PFSK-1 (cell line): ENCODE measurements at regions not wholly inside any gene's neighbourhood (a gene's known extent, or its start where the extent isn't known, plus 50 kb on each side); places are given as distances from the start of the nearest gene placed in this dataset.

ENCODE experiments used
- FOXP2 ChIP-seq: optimal IDR thresholded peaks from 2 replicates; pipeline ENCODE3; 2011; ENCODE audit warnings: borderline replicate concordance, control low read depth, inconsistent platforms; ENCODE audit not compliant: insufficient read depth; ENCODE audit errors: extremely low read length, extremely low read depth
- POLR2AphosphoS5 ChIP-seq: IDR thresholded peaks from 2 replicates; pipeline ENCODE4 v1.6.1; 2012; ENCODE audit warnings: low read depth, mild to moderate bottlenecking, control low read depth, low read length, moderate library complexity
- REST ChIP-seq, 2 experiments: IDR thresholded peaks; 2 replicates each; pipeline versions ENCODE4 v1.6.1 to v1.8.0; 2011 to 2012; ENCODE audit warnings: low read depth in 2 of 2, low read length in 2 of 2, control low read depth in 1 of 2, inconsistent platforms in 1 of 2, mild to moderate bottlenecking in 1 of 2, moderate library complexity in 1 of 2; ENCODE audit not compliant: insufficient read depth in 1 of 2
- SIN3A ChIP-seq: IDR thresholded peaks from 2 replicates; pipeline ENCODE4 v1.6.1; 2012; ENCODE audit warnings: mild to moderate bottlenecking, low read length, moderate library complexity, borderline replicate concordance; ENCODE audit not compliant: insufficient read depth
- TAF1 ChIP-seq: IDR thresholded peaks from 2 replicates; pipeline ENCODE4 v1.6.1; 2012; ENCODE audit warnings: low read length, control low read depth, borderline replicate concordance; ENCODE audit not compliant: insufficient read depth

- no peak for TF ChIP-seq POLR2AphosphoS5
- no peak for TF ChIP-seq FOXP2
- TF ChIP-seq TAF1: no peak
- TF ChIP-seq REST (IDR thresholded peaks at IDR 0.05; ENCODE audit: insufficient read depth in 1 of 2, low read depth in 2 of 2, low read length in 2 of 2): no peak
- TF ChIP-seq SIN3A: no peak
Measured at GRCh38 chr7:116315803-116316202, 105.5 kb downstream of the TES start.

- no peak for TF ChIP-seq SIN3A
- TF ChIP-seq TAF1: no peak
- TF ChIP-seq REST (IDR thresholded peaks at IDR 0.05; ENCODE audit: insufficient read depth in 1 of 2, low read depth in 2 of 2, low read length in 2 of 2): no peak
- TF ChIP-seq FOXP2: no peak
- TF ChIP-seq POLR2AphosphoS5: no peak
Measured at GRCh38 chr7:116316838-116317628, 106.7 kb downstream of the TES start.

- no peak for TF ChIP-seq FOXP2
- no peak for TF ChIP-seq TAF1
- TF ChIP-seq POLR2AphosphoS5: no peak
- TF ChIP-seq SIN3A: no peak
- no peak for TF ChIP-seq REST (IDR thresholded peaks at IDR 0.05; ENCODE audit: insufficient read depth in 1 of 2, low read depth in 2 of 2, low read length in 2 of 2)
Measured at GRCh38 chr7:116317907-116318306, 107.6 kb downstream of the TES start.

GRCh38 chr7:116322541-116322940, 112.2 kb downstream of the TES start:
- TF ChIP-seq SIN3A (no peak), FOXP2 (no peak), TAF1 (no peak), POLR2AphosphoS5 (no peak), REST (IDR thresholded peaks at IDR 0.05; ENCODE audit: insufficient read depth in 1 of 2, low read depth in 2 of 2, low read length in 2 of 2) (no peak)

- TF ChIP-seq FOXP2 (no peak), REST (IDR thresholded peaks at IDR 0.05; ENCODE audit: insufficient read depth in 1 of 2, low read depth in 2 of 2, low read length in 2 of 2) (no peak), POLR2AphosphoS5 (no peak), TAF1 (no peak), SIN3A (no peak)
Measured at GRCh38 chr7:116324582-116324981, 114.2 kb downstream of the TES start.
